Activated T-cell treated with anti-CD3 and anti-CD28 coated beads, Interleukin-2, amount 50 U/mL, for 24 hours (primary cell): ENCODE measurements at regions not wholly inside any gene's neighbourhood (a gene's known extent, or its start where the extent isn't known, plus 50 kb on each side); places are given as distances from the start of the nearest gene placed in this dataset.
"Not testable (repeated sequence)": the region's sequence is repeated elsewhere in the genome, so short reads cannot be mapped to it uniquely, and the experiment has no call there.

Experiments
- DNase-seq: peaks from one replicate; pipeline ENCODE4 v3.0.0-alpha.2; 2020
- H3K27ac Mint-ChIP-seq: 2 replicates; pipeline ENCODE4 v1.8.0; 2020; ENCODE audit warnings: mild to moderate bottlenecking, mixed read lengths
- H3K27me3 Mint-ChIP-seq: 2 replicates; pipeline ENCODE4 v1.8.0; 2020; ENCODE audit warnings: mixed read lengths
- H3K36me3 Mint-ChIP-seq: 2 replicates; pipeline ENCODE4 v1.8.0; 2020; ENCODE audit warnings: low read depth, mixed read lengths
- H3K4me1 Mint-ChIP-seq: 2 replicates; pipeline ENCODE4 v1.8.0; 2020; ENCODE audit warnings: low read depth, mixed read lengths
- H3K4me3 Mint-ChIP-seq: 2 replicates; pipeline ENCODE4 v1.8.0; 2020; ENCODE audit warnings: mild to moderate bottlenecking, moderate library complexity, mixed read lengths
- H3K9me3 Mint-ChIP-seq: 2 replicates; pipeline ENCODE4 v1.8.0; 2020; ENCODE audit warnings: mixed read lengths

GRCh38 chrX:42414057-42414456 lies 363.9 kb downstream of the PPP1R2C start:
- Mint-ChIP-seq H3K27me3 (peaks cover 23% of the 10 kb centered on the region), H3K4me3 (no peak overlapping the region), H3K27ac (no peak overlapping the region), H3K9me3 (peaks cover 12% of the 10 kb centered on the region), H3K4me1 (peaks cover 4% of the 10 kb centered on the region), H3K36me3 (no peaks in the 10 kb centered on the region)
- DNase-seq: no peak

- H3K27me3 Mint-ChIP-seq: peaks cover 22% of the 10 kb centered on the region
- no peaks in the 10 kb centered on the region for H3K9me3 Mint-ChIP-seq
- H3K4me1 Mint-ChIP-seq: peaks cover 17% of the 10 kb centered on the region
- no peak for DNase-seq
- no peaks in the 10 kb centered on the region for H3K36me3 Mint-ChIP-seq
- H3K4me3 Mint-ChIP-seq: no peak overlapping the region
- no peak overlapping the region for H3K27ac Mint-ChIP-seq
Observed at GRCh38 chrX:42399632-42400024, 378.3 kb downstream of the PPP1R2C start.

GRCh38 chrX:42398967-42399631 lies 378.9 kb downstream of the PPP1R2C start:
- no peaks in the 10 kb centered on the region for H3K36me3 Mint-ChIP-seq
- H3K4me1 Mint-ChIP-seq: peaks cover 17% of the 10 kb centered on the region
- no peak overlapping the region for H3K27ac Mint-ChIP-seq
- no peak for DNase-seq
- H3K9me3 Mint-ChIP-seq: no peaks in the 10 kb centered on the region
- H3K27me3 Mint-ChIP-seq: peaks cover 19% of the 10 kb centered on the region
- H3K4me3 Mint-ChIP-seq: no peak overlapping the region

- no peak for DNase-seq
- no peak overlapping the region for H3K27ac Mint-ChIP-seq
- no peak overlapping the region for H3K4me3 Mint-ChIP-seq
- peaks cover 8% of the 10 kb centered on the region for H3K27me3 Mint-ChIP-seq
- no peaks in the 10 kb centered on the region for H3K9me3 Mint-ChIP-seq
- H3K36me3 Mint-ChIP-seq: no peaks in the 10 kb centered on the region
- H3K4me1 Mint-ChIP-seq: peaks cover 21% of the 10 kb centered on the region
Observed at GRCh38 chrX:42396136-42396535, 381.8 kb downstream of the PPP1R2C start.

GRCh38 chrX:42392846-42393245 lies 385.1 kb downstream of the PPP1R2C start:
- H3K27me3 Mint-ChIP-seq: peaks cover 25% of the 10 kb centered on the region
- no peak overlapping the region for H3K4me3 Mint-ChIP-seq
- no peaks in the 10 kb centered on the region for H3K9me3 Mint-ChIP-seq
- no peak for DNase-seq
- H3K27ac Mint-ChIP-seq: no peak overlapping the region
- no peaks in the 10 kb centered on the region for H3K36me3 Mint-ChIP-seq
- peaks cover 4% of the 10 kb centered on the region for H3K4me1 Mint-ChIP-seq

DNA sequence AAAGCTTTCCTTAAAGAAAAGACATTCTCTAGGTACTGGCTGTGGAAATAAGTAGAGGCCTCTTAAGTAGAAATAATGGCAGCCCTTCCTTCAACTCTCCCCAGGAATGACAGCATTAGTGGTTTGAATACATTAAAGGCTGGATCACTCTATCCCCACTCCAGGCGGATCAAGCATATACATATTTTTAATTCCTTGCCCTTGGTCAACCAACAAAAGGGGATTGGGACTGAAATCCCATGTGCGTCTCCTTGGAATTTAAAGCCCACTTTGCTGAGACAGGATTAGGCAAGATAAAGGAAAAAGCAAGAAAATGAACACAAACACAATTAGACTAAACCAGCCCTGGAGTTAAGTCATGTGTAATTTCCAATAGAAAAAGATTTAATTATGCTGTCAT lies 391.3 kb downstream of the PPP1R2C start:
- no peak for DNase-seq
- Mint-ChIP-seq H3K9me3 (no peaks in the 10 kb centered on the region), H3K4me3 (no peak overlapping the region), H3K27ac (no peak overlapping the region), H3K4me1 (peaks cover 9% of the 10 kb centered on the region), H3K27me3 (peaks cover 55% of the 10 kb centered on the region), H3K36me3 (no peaks in the 10 kb centered on the region)

DNA sequence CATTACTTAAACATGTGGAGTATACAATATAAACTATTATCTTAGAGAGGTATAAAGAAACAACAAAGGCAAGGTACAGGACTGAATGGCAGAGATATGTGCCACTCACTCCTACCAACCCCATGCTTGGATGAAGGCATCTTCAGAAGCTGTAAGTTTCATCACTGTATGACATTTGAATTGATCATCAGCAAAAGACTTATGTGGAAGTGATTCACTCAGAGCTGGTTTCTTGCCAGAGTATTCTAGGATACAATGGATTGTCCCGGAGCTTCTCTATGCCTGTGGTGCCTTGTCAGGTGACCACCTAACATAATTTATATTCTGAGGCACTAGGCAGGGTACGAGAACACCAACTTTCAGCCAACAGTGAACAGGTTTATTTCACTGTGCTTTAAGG lies 392.2 kb downstream of the PPP1R2C start:
- no peak for DNase-seq
- Mint-ChIP-seq H3K4me3 (no peak overlapping the region), H3K27ac (no peak overlapping the region), H3K36me3 (no peaks in the 10 kb centered on the region), H3K27me3 (peaks cover 54% of the 10 kb centered on the region), H3K9me3 (no peaks in the 10 kb centered on the region), H3K4me1 (peaks cover 9% of the 10 kb centered on the region)

GRCh38 chrX:42384956-42385355 lies 393.0 kb downstream of the PPP1R2C start:
- no peak for DNase-seq
- Mint-ChIP-seq H3K4me3 (no peak overlapping the region), H3K36me3 (no peaks in the 10 kb centered on the region), H3K9me3 (no peaks in the 10 kb centered on the region), H3K4me1 (peaks cover 9% of the 10 kb centered on the region), H3K27ac (no peak overlapping the region), H3K27me3 (peaks cover 52% of the 10 kb centered on the region)

- H3K9me3 Mint-ChIP-seq: no peaks in the 10 kb centered on the region
- no peaks in the 10 kb centered on the region for H3K4me1 Mint-ChIP-seq
- no peak overlapping the region for H3K27ac Mint-ChIP-seq
- H3K36me3 Mint-ChIP-seq: no peaks in the 10 kb centered on the region
- DNase-seq: no peak
- no peak overlapping the region for H3K4me3 Mint-ChIP-seq
- peaks cover 20% of the 10 kb centered on the region for H3K27me3 Mint-ChIP-seq
Observed at GRCh38 chrX:42378857-42379256, 399.1 kb downstream of the PPP1R2C start.

DNA sequence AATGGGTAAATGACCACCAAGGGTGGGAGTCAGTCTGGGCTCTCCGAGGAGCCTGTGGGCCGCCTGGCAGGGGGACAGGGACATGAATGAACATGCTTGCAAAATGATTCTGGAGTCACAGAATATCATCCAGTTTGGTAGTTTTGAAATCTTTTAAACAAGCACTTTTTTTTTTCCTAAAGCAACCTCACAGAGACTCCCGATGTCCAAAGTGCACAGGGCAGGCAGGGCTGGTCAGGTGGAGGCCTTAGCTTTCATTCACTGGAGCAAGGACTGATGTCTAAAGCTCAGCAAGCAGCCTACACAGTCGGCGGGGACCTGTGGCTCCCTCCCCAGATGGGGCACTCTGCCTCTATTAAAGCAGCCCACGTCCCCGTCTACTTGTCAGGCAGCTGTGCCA lies 402.9 kb downstream of the PPP1R2C start:
- Mint-ChIP-seq H3K27me3 (peaks cover 29% of the 10 kb centered on the region), H3K9me3 (no peaks in the 10 kb centered on the region), H3K4me3 (no peak overlapping the region), H3K36me3 (no peaks in the 10 kb centered on the region), H3K27ac (no peak overlapping the region), H3K4me1 (peaks cover under 1% of the 10 kb centered on the region)
- no peak for DNase-seq

DNA sequence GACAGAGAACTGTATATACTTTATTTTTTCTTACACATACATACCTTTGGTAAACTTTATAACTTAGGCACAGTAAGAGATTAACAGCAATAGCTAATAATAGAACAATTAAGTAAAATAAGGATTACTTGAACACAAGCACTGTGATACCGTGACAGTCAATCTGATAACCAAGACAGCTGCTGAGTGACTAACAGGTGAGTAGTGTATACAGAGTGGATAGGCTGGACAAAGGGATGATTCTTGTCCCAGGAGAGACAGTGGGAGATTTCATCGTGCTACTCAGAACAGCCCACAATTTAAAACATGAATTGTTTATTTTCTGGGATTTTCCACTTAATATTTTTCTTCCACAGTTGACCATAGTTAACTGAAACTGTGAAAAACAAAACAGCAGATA lies 411.8 kb downstream of the PPP1R2C start:
- Mint-ChIP-seq H3K4me3 (no peak overlapping the region), H3K9me3 (no peaks in the 10 kb centered on the region), H3K27ac (no peak overlapping the region), H3K4me1 (peaks cover 3% of the 10 kb centered on the region), H3K36me3 (no peaks in the 10 kb centered on the region), H3K27me3 (peaks cover 3% of the 10 kb centered on the region)
- DNase-seq: no peak

DNA sequence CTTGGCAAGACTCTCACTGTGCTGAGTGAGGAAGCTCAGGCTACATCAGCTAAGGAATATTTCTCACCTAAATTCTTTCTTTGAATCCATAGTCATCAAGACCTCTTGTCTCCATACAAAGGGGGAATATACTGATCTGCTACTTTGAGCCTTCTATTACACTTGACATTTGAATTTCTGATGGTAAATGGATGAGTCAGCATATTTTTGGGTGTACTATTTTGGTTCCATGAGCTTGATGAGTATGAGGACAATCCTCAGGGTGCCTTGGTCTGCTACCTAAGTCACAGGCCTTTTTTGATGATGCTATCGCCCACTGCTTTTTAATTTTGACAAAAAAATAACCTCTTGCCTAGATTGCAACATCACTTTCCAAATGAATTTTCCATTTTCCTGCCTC lies 415.7 kb downstream of the PPP1R2C start:
- H3K9me3 Mint-ChIP-seq: no peaks in the 10 kb centered on the region
- no peak for DNase-seq
- H3K4me3 Mint-ChIP-seq: no peak overlapping the region
- H3K27ac Mint-ChIP-seq: no peak overlapping the region
- no peaks in the 10 kb centered on the region for H3K4me1 Mint-ChIP-seq
- H3K27me3 Mint-ChIP-seq: peaks cover 6% of the 10 kb centered on the region
- H3K36me3 Mint-ChIP-seq: no peaks in the 10 kb centered on the region

- not testable (repeated sequence) for DNase-seq, H3K27ac Mint-ChIP-seq, H3K36me3 Mint-ChIP-seq, H3K4me1 Mint-ChIP-seq, H3K9me3 Mint-ChIP-seq, H3K4me3 Mint-ChIP-seq
- peaks cover 40% of the 10 kb centered on the region for H3K27me3 Mint-ChIP-seq
Observed at GRCh38 chrX:42342981-42343380, 419.6 kb upstream of the CASK start.
